HPDE6-E6E7 (cell line): ENCODE measurements at regions not wholly inside any gene's neighbourhood (a gene's known extent, or its start where the extent isn't known, plus 50 kb on each side); places are given as distances from the start of the nearest gene placed in this dataset.

Experiments used
- DNase-seq: peaks from one replicate; pipeline ENCODE4 v3.0.0; 2011; ENCODE audit warnings: missing footprints; ENCODE audit errors: extremely low spot score

GRCh38 chr18:47545613-47546012, 294.2 kb upstream of the SKOR2 start:
- no peak for DNase-seq

- no peak for DNase-seq
Observed at GRCh38 chr18:47543080-47543479, 291.6 kb upstream of the SKOR2 start.

GRCh38 chr18:47542551-47542950, 291.1 kb upstream of the SKOR2 start:
- no peak for DNase-seq

- no peak for DNase-seq
Observed at GRCh38 chr18:47531717-47532116, 280.3 kb upstream of the SKOR2 start.

GRCh38 chr18:47530695-47531094, 279.2 kb upstream of the SKOR2 start:
- no peak for DNase-seq

GRCh38 chr18:47528343-47528742, 276.9 kb upstream of the SKOR2 start:
- DNase-seq, result no peak

- DNase-seq, result no peak
Observed at GRCh38 chr18:47526147-47526546, 274.7 kb upstream of the SKOR2 start.

- no peak for DNase-seq
Observed at GRCh38 chr18:47522359-47522758, 270.9 kb upstream of the SKOR2 start.

- DNase-seq, result no peak
Observed at GRCh38 chr18:47520263-47520662, 268.8 kb upstream of the SKOR2 start.

GRCh38 chr18:47519706-47520105, 268.2 kb upstream of the SKOR2 start:
- DNase-seq, result no peak

- DNase-seq, result no peak
Observed at GRCh38 chr18:47519277-47519676, 267.8 kb upstream of the SKOR2 start.

- DNase-seq, result no peak
Observed at GRCh38 chr18:47513614-47514013, 262.2 kb upstream of the SKOR2 start.

GRCh38 chr18:47512726-47513435, 261.4 kb upstream of the SKOR2 start:
- no peak for DNase-seq

- no peak for DNase-seq
Observed at GRCh38 chr18:47512056-47512455, 260.6 kb upstream of the SKOR2 start.

GRCh38 chr18:47510831-47511230, 259.4 kb upstream of the SKOR2 start:
- DNase-seq, result no peak

GRCh38 chr18:47507651-47508050, 256.2 kb upstream of the SKOR2 start:
- DNase-seq, result no peak

- DNase-seq, result no peak
Observed at GRCh38 chr18:47506897-47507296, 255.4 kb upstream of the SKOR2 start.

GRCh38 chr18:47501946-47502345, 250.5 kb upstream of the SKOR2 start:
- DNase-seq, result no peak

- no peak for DNase-seq
Observed at GRCh38 chr18:47500930-47501329, 249.5 kb upstream of the SKOR2 start.

GRCh38 chr18:47492691-47493090, 241.2 kb upstream of the SKOR2 start:
- DNase-seq, result no peak

GRCh38 chr18:47490882-47491281, 239.4 kb upstream of the SKOR2 start:
- no peak for DNase-seq

- no peak for DNase-seq
Observed at GRCh38 chr18:47485221-47485797, 233.8 kb upstream of the SKOR2 start.

- no peak for DNase-seq
Observed at GRCh38 chr18:47484068-47484467, 232.6 kb upstream of the SKOR2 start.

GRCh38 chr18:47480166-47480565, 228.7 kb upstream of the SKOR2 start:
- no peak for DNase-seq
